ENCODE measurements at regions not wholly inside any gene's neighbourhood (a gene's known extent, or its start where the extent isn't known, plus 50 kb on each side); places are given as distances from the start of the nearest gene placed in this dataset.

GRCh38 chr11:32302826-32303225, 132.5 kb downstream of the WT1 start:
- TF ChIP-seq CTCF (conservative IDR thresholded peaks at IDR 0.05; ENCODE audit: low read depth, low read length), result no peak
- TF ChIP-seq EZH2 (IDR thresholded peaks at IDR 0.05; ENCODE audit: borderline replicate concordance, low read depth, low read length, poor library complexity, severe bottlenecking), result no peak
